Stimulated activated CD4-positive, alpha-beta T cell treated with anti-CD3 and anti-CD28 coated beads, Interleukin-12 subunit alpha, Interleukin-12 subunit beta, amount 100 ng/mL, for 48 hours (primary cell): ENCODE measurements at regions not wholly inside any gene's neighbourhood (a gene's known extent, or its start where the extent isn't known, plus 50 kb on each side); places are given as distances from the start of the nearest gene placed in this dataset.

Experiments used
- DNase-seq, 3 donors: peaks; one replicate each; pipeline ENCODE4 v3.0.0-alpha.2; 2020; ENCODE audit warnings: low read depth in 2 of 3, low spot score in 1 of 3

GRCh38 chr2:239639421-239640185 lies 238.8 kb upstream of the HDAC4 start:
- no peak for DNase-seq

DNA sequence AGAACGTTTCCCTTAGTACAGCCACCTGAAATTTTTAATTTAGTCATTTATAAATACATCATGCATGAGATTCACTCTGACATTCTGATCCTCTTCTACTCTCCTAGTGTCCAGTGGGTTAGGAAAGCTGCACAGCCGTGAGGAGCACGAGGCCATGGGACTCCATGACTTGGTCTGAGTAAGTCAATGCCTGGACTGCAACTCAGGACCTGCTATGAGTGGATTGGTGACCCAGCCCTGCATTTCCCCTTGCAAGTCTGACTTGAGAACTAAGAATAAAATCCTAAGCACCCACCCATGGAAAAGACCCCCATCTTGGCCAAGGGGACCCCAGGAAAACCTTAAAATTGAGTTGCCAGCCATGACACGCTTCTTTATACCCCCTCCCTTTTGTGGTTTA lies 237.6 kb upstream of the HDAC4 start:
- no peak for DNase-seq

GRCh38 chr2:239636808-239637207 lies 236.0 kb upstream of the HDAC4 start:
- DNase-seq: no peak

- DNase-seq: no peak
Observed at GRCh38 chr2:239634769-239635168, 233.9 kb upstream of the HDAC4 start.

- DNase-seq: no peak
Observed at GRCh38 chr2:239630618-239631286, 229.9 kb upstream of the HDAC4 start.

GRCh38 chr2:239629926-239630617 lies 229.3 kb upstream of the HDAC4 start:
- DNase-seq: no peak

GRCh38 chr2:239626961-239627592 lies 226.3 kb upstream of the HDAC4 start:
- DNase-seq: no peak

GRCh38 chr2:239625971-239626734 lies 225.3 kb upstream of the HDAC4 start:
- no peak for DNase-seq

DNA sequence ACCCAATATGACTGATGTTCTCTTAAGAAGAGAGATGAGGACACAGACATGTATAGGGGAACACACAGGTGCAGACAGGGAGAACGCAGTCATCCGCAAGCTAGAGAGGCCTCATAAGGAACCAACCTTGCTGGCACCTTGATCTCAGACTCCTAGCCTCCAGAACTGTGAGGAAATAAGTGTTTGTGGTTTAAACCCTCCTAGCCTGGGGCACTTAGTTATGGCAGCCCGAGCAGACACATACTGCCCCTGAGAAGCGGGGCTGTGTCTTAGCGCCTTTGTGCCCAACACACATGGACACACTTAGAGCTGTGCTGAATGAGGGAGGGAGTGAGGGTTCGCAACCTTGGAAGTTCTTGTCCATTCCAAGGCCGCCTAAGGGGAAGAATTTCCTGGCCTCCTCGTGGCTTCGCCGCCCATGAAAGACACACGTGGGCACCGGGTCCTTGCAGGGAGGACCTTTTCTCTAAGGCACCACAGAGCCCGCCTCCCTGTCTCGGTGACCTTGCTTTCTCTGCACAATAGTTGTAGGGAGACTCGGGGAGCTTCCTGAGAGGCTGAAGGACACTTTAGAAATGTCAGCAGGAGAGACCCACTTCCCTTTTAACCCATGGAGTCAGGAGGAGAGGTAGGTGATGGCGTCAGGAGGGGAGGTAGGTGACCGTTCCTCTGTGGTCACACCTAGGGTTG lies 224.5 kb upstream of the HDAC4 start:
- DNase-seq: no peak

GRCh38 chr2:239621611-239622010 lies 220.8 kb upstream of the HDAC4 start:
- no peak for DNase-seq

GRCh38 chr2:239619369-239619768 lies 218.5 kb upstream of the HDAC4 start:
- no peak for DNase-seq

GRCh38 chr2:239616729-239617128 lies 215.9 kb upstream of the HDAC4 start:
- no peak for DNase-seq

GRCh38 chr2:239612133-239612532 lies 211.3 kb upstream of the HDAC4 start:
- no peak for DNase-seq

DNA sequence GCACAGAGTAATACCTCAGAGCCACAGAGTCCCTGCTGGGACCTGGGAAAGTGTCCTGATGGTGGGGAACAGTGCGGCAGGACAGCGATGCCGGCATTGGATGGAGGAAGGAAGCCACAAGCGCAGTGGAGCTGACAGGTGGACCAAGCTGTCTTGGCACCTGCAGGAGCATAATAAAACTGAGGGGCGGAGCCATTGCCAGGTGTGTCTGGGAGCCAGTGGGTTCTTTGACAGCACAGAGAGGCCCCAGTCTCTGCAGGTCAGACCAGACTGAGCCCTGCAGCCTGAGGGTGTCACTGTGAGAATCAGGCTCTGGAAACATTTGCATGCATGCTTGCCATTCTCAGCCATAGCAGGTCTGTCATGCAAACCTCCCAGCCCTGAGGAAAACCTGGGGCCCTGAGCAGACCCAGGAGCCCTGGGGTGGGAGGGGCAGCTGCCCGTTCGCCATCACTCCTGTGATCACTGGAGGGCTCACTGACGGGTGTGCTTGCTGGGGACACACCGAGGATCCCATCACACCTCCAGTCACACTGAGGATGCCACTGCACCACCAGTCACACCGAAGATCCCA lies 210.5 kb upstream of the HDAC4 start:
- DNase-seq: no peak

DNA sequence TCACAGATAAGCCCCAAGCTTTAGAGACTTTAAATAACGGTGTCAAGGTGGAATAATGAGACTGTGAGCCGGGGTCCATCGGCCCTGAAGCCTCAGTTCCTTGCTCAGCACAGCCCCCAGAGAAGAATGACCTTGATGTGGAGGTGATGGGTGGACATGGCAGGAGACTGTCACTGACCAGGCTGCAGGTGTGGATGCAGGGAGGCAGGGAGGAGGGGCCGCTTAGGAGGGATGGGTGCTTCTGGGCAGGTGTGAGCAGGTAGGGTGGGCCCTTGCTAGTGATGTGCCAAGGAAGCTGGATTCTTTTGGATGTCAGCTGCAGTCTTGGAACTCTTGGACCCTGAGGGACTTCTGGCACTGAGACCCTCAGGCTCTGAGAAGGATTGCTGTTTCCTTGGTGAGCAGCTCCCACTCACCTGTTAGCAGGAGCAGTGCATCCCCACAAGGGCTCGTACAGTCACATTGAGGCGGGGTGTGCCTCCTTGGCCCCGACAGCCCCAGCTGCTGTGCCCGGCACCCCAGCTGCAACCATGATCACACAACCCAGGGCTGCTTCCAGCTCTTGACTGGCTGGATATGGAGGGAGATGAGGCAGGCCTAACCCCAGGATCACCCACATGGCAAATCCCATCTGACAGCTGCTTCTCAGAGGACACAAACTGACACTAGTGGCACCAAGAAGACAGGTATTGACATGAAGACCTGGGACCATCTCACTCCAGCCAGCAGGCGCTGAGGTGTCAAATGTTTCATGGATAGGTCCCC lies 209.8 kb upstream of the HDAC4 start:
- DNase-seq: no peak

- no peak for DNase-seq
Observed at GRCh38 chr2:239609607-239610310, 208.9 kb upstream of the HDAC4 start.

GRCh38 chr2:239609162-239609561 lies 208.3 kb upstream of the HDAC4 start:
- DNase-seq: no peak

- no peak for DNase-seq
Observed at GRCh38 chr2:239608723-239609122, 207.9 kb upstream of the HDAC4 start.

DNA sequence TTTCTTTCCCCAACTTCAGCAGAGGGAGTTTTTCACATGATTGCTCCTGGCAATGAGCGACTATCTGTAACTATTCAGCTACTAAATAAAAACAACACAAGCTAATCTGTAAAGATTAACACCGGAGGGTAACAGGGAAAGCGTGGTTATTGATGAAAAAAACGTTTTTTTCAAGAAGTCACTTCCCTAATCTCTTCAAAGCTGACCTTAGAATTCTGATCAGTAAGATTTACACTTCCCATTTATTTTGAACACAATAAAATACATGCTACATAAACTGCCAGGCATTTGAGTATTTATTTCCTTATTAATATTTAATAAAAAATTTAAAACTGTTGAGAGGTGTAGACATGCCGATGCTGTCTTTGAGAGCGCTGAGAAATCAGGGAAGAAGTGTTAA lies 207.4 kb upstream of the HDAC4 start:
- DNase-seq: no peak
